HG03103 (cell line): ENCODE measurements at regions not wholly inside any gene's neighbourhood (a gene's known extent, or its start where the extent isn't known, plus 50 kb on each side); places are given as distances from the start of the nearest gene placed in this dataset.

Source experiments
- ATAC-seq: cut with Tn5 transposase; IDR thresholded peaks from one replicate; pipeline ENCODE4 v1.9.1; 2021; ENCODE audit warnings: low read depth; ENCODE audit not compliant: unreplicated experiment

DNA sequence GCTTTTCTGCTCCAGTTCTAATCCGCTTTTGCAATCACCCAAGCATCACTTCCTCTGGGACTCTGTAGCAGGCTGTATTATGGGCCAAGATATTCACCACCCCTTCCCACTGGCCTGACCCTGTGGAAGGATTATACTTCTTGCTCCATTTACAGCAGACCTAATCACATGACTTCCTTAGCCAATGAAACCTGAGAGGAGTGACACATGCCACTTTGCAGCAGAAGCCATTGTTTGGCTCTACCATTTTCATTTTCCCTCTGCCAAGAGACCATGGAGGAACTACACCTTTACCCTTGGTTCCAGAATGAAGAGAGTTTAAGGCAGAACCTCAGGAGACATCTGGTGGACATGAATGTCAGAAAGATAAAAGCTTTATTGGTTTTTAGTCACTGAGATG is 134.9 kb upstream of the HSD17B12 start:
- ATAC-seq: no peak

GRCh38 chr11:43546561-43547429 is 133.7 kb upstream of the HSD17B12 start:
- ATAC-seq: no peak

GRCh38 chr11:43547430-43547831 is 133.1 kb upstream of the HSD17B12 start:
- ATAC-seq: no peak

DNA sequence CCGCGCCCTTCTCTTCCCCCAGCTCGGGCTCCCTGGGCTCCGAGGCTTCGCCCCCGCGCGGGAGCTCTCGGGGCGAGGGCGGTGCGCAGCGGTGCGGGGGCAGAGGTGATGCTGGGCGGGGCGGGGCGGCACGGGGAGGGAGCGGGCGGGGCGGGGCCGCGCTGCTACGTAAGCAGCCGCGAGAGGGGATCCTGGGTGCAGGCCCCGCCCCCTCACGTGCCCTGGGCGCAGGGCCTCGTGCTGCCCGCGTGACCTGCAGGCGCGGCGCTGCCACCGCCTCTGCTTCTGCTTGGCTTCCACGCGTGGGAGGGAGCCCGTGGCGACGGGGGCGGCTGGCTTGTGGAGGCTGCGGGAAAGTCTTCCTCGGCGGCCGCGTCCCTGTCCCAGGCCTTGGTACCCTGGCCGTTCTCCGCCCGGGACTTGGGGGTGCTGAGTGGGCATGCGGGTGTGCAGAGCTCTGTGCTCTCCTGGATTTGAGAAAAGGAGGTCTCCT is 132.6 kb upstream of the HSD17B12 start:
- ATAC-seq: no peak

GRCh38 chr11:43548916-43549315 is 131.6 kb upstream of the HSD17B12 start:
- ATAC-seq: no peak

- no peak for ATAC-seq
Observed at GRCh38 chr11:43549624-43550023, 130.9 kb upstream of the HSD17B12 start.

- ATAC-seq: no peak
Observed at GRCh38 chr11:43550714-43551113, 129.8 kb upstream of the HSD17B12 start.

DNA sequence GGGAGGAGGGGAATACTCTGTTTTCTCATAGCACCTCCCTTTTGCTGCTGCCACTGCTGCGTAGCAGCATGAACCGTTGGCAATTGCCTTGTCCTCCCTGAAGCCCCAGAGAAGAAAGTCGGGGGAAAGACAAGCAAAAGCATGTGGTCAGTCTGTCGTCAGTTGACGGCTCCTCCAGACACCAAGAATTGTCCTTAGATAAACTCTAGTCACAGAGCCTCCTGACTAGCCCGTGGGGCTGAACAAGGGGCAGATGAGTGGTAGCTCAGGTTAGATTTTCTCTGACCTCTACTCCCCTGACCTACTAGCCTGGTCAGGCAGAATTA is 126.4 kb upstream of the HSD17B12 start:
- ATAC-seq: no peak

GRCh38 chr11:43555186-43555585 is 125.4 kb upstream of the HSD17B12 start:
- no peak for ATAC-seq

GRCh38 chr11:43555816-43556611 is 124.5 kb upstream of the HSD17B12 start:
- ATAC-seq: no peak

- ATAC-seq: no peak
Observed at GRCh38 chr11:43556612-43557375, 123.7 kb upstream of the HSD17B12 start.

GRCh38 chr11:43557553-43558110 is 122.9 kb upstream of the HSD17B12 start:
- ATAC-seq: no peak

DNA sequence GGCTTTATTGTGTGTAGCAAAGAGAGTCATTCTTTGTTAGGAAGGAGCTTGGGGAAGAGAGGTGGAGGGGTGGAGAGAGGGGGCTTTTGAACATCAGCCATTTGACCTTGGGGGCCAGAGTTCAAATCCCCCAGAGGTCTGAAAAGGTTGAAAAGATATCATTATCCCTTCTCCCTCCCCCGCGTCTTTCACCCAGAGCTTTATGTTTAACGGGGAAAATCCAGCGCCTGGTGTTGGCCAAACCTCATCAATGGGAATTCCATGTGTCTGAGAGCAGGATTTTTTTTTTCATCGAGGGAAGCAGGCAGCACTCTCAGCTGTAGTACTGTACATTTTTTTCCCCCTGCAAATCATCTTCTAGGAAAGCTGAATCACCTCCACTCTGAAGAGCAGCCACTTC is 122.4 kb upstream of the HSD17B12 start:
- ATAC-seq: no peak

GRCh38 chr11:43558556-43559127 is 121.9 kb upstream of the HSD17B12 start:
- ATAC-seq: no peak

GRCh38 chr11:43561832-43562231 is 118.7 kb upstream of the HSD17B12 start:
- ATAC-seq: no peak

GRCh38 chr11:43567396-43567975 is 113.1 kb upstream of the HSD17B12 start:
- no peak for ATAC-seq

DNA sequence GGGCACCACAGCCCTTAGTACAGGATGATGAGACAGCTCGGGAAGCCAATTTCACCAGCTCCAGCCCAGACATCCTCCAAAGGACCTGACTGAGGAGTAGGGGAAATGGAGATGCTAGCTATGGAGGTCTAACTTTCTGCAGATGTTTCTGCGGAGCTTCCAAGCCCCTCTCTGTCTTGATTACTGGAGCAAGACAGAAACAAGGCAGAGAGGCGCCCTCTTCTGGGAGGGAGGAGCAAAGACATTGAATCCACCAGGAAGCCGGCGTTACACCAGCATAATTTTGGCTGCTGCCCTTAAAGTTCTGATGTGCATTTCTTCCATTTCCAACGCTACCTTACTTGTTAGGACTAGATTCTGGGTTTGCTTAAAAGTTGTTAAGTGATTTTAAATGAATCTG is 107.3 kb upstream of the HSD17B12 start:
- no peak for ATAC-seq

- ATAC-seq: no peak
Observed at GRCh38 chr11:43573873-43574272, 106.7 kb upstream of the HSD17B12 start.

DNA sequence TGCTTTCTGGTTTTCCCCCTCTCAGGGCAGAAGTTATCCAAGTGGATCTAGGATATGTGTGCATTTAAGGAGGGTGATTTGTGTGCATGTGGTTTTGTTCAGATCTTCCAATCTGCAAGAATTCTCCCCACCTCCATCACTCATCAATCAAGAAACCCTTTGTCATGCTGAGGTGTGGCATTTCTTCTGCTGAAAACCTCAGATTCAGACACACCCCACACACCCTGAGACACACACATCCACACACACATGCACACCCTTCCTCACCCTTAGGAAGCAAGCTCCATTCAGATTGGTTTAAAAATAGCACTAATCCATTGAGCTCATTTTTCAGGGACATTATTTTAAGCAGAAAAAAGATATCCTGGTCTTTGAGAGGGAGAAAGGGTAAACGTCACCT is 106.1 kb upstream of the HSD17B12 start:
- no peak for ATAC-seq
